Panc1 (cell line): ENCODE measurements at regions not wholly inside any gene's neighbourhood (a gene's known extent, or its start where the extent isn't known, plus 50 kb on each side); places are given as distances from the start of the nearest gene placed in this dataset.
"Not testable (repeated sequence)": the region's sequence is repeated elsewhere in the genome, so short reads cannot be mapped to it uniquely, and the experiment has no call there.

Experiments used
- ATAC-seq: fragments of 200-7000 bp; cut with Tn5 transposase; 2 replicates; pipeline ENCODE4 v1.9.1; 2020; ENCODE audit warnings: mild to moderate bottlenecking, moderate library complexity
- BruUV-seq: library from RNA; stranded (reverse); fragments of 400-500 nt; replicated peaks from 2 replicates; lab custom pipeline; 2021; lab: Mats Ljungman, UMichigan
- CTCF ChIA-PET: fragments of 300-600 bp; sonication (Branson Sonifier 250); formaldehyde crosslinking; loops from one replicate; lab custom pipeline; 2022; ENCODE audit warnings: antibody characterized with exemption; lab: Charles Lee
- POLR2A ChIA-PET: fragments of 300-600 bp; sonication (Branson Sonifier 250); formaldehyde crosslinking; loops from one replicate; lab custom pipeline; 2022; ENCODE audit warnings: antibody characterized with exemption; lab: Charles Lee
- DNase-seq: peaks from one replicate; pipeline ENCODE4 v3.0.0-alpha.2; 2010; ENCODE audit warnings: low read depth, low spot score
- H3K27ac ChIP-seq: 2 replicates; pipeline ENCODE4 v1.5.1; 2011; ENCODE audit warnings: mild to moderate bottlenecking, low read length, inconsistent platforms
- H3K27me3 ChIP-seq: fragments of 200-500 bp; sonication (Bioruptor generic); 2 replicates; pipeline ENCODE4 v1.6.0; 2014; ENCODE audit warnings: low read length, inconsistent platforms; ENCODE audit not compliant: control insufficient read depth, insufficient read depth
- H3K36me3 ChIP-seq: fragments of 200-500 bp; sonication (Bioruptor generic); 2 replicates; pipeline ENCODE4 v1.5.1; 2014; ENCODE audit warnings: inconsistent platforms, mild to moderate bottlenecking, low read length, moderate library complexity; ENCODE audit not compliant: control insufficient read depth, insufficient read depth
- H3K4me1 ChIP-seq: 2 replicates; pipeline ENCODE4 v1.5.1; 2011; ENCODE audit warnings: inconsistent platforms, mild to moderate bottlenecking, low read length, moderate library complexity; ENCODE audit not compliant: control insufficient read depth, insufficient read depth
- H3K4me3 ChIP-seq, 2 experiments: 2 replicates each; pipeline ENCODE4 v1.5.1; 2011 to 2012; ENCODE audit warnings: low read depth in 2 of 2, low read length in 2 of 2, mild to moderate bottlenecking in 2 of 2, inconsistent platforms in 1 of 2, moderate library complexity in 1 of 2
- H3K9me3 ChIP-seq: fragments of 200-500 bp; sonication (Bioruptor generic); 2 replicates; pipeline ENCODE4 v1.5.1; 2014; ENCODE audit warnings: low read depth, mild to moderate bottlenecking, inconsistent platforms, low read length, moderate library complexity; ENCODE audit not compliant: control insufficient read depth, insufficient read depth
- POLR2AphosphoS5 ChIP-seq: IDR thresholded peaks from 2 replicates; pipeline ENCODE4 v1.6.1; 2012; ENCODE audit warnings: mild to moderate bottlenecking, low read depth, low read length, moderate library complexity
- SIN3A ChIP-seq: IDR thresholded peaks from 2 replicates; pipeline ENCODE4 v1.6.1; 2012; ENCODE audit warnings: low read depth, mild to moderate bottlenecking, low read length, moderate library complexity, borderline replicate concordance; ENCODE audit not compliant: insufficient read depth
- TCF7L2 ChIP-seq: IDR thresholded peaks from 2 replicates; pipeline ENCODE4 v1.6.1; 2011; ENCODE audit warnings: mild to moderate bottlenecking, low read depth, low read length, inconsistent platforms
- in situ Hi-C: cut with HindIII; loops from 2 replicates; pipeline ENCODE4 v1.10.0; 2016; ENCODE audit warnings: low sequenced_read_pairs, low pct_unique_long_range_greater_than_20kb
- intact Hi-C: fragments of 100-400 bp; cut with micrococcal nuclease; formaldehyde crosslinking; loops from one replicate; pipeline ENCODE4 v1.10.0; 2022; ENCODE audit not compliant: unreplicated experiment
- TF ChIP-seq, protein P1 (sequence below), 2 experiments: IDR thresholded peaks; 2 replicates each; pipeline ENCODE4 v1.6.1; 2011 to 2012; ENCODE audit warnings: low read depth in 2 of 2, control low read depth in 1 of 2, low read length in 1 of 2, mild to moderate bottlenecking in 1 of 2, moderate library complexity in 1 of 2; ENCODE audit not compliant: insufficient read depth in 1 of 2
- TF ChIP-seq, protein P2 (sequence below): fragments of 450-650 bp; IDR thresholded peaks from 2 replicates; pipeline ENCODE4 v1.5.1; 2017; ENCODE audit warnings: mild to moderate bottlenecking

DNA sequence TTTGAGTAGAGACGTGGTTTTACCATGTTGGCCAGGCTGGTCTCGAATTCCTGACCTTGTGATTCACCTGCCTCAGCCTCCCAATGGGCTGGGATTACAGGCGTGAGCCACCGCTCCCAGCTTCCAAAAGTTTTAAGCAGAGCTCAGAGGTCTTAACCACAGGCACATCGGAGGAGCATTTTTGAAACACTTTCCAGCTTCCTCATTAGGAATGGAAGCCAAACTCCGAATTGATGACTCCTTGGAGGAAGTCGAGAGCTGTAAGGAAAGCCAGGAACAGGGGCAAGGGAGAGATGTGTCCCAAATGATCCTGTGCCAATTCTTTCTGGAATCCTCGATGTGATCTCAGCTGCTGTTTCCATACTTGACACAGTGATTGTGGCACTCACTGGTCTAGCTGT, 56.2 kb upstream of the CCZ1B start:
- H3K9me3 ChIP-seq, H3K4me3 ChIP-seq, intact Hi-C loops, H3K27me3 ChIP-seq, DNase-seq, ATAC-seq, H3K27ac ChIP-seq, H3K36me3 ChIP-seq, H3K4me1 ChIP-seq, POLR2A ChIA-PET, in situ Hi-C loops, BruUV-seq: not testable (repeated sequence)
- CTCF ChIA-PET, result interaction anchor here (0.6 kb wide), 1 partner anchor 47 kb away, joined by 3 read pairs; no protein-coding TSS in a partner anchor

DNA sequence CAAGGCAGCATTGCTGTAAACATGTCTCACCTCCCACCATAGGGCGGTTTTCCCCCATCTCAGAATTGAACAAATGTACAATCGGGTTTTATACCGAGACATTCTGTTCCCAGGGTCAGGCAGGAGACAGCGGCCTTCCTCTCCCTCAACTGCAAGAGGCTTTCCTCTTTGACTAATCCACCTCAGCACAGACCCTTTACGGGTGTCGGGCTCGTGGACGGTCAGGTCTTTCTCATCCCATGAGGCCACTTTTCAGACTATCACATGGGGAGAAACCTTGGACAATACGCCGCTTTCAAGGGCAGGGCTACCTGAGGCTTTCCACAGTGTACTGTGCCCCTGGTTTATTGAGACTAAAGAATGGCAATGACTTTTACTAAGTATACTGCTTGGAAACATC, 57.7 kb upstream of the CCZ1B start:
- DNase-seq, H3K36me3 ChIP-seq, H3K27ac ChIP-seq, ATAC-seq, H3K9me3 ChIP-seq, BruUV-seq, CTCF ChIA-PET, H3K4me3 ChIP-seq, intact Hi-C loops, POLR2A ChIA-PET, H3K27me3 ChIP-seq, H3K4me1 ChIP-seq, in situ Hi-C loops: not testable (repeated sequence)

DNA sequence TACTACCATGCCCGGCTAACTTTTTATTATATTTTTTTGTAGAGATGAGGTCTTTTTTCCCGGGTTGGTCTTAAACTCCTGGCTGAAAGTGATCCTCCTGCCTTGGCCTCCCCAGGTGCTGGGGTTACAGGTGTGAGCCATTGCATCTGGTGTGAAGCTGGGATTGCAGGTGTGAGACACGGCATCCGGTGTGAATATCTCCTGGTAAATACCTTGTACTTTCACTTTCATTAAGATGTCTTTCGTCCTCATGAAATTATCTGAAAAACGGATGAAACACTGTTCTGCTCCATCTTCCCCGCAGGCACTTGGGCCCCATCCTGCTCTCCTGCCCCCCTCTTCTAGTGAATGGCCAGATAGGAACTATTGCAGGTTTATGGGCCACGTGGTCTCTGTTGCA, 60.1 kb upstream of the CCZ1B start:
- ATAC-seq, result no peak
- peaks cover 2% of the 10 kb centered on the region; the same call in 1 of the 2 replicates for H3K27me3 ChIP-seq
- ChIA-PET CTCF (no interaction called here), POLR2A (no interaction called here)
- H3K36me3 ChIP-seq, result no peaks in the 10 kb centered on the region
- DNase-seq, result no peak
- H3K27ac ChIP-seq, result no peak overlapping the region
- no TSS peak for BruUV-seq
- TF ChIP-seq, protein P1, sequence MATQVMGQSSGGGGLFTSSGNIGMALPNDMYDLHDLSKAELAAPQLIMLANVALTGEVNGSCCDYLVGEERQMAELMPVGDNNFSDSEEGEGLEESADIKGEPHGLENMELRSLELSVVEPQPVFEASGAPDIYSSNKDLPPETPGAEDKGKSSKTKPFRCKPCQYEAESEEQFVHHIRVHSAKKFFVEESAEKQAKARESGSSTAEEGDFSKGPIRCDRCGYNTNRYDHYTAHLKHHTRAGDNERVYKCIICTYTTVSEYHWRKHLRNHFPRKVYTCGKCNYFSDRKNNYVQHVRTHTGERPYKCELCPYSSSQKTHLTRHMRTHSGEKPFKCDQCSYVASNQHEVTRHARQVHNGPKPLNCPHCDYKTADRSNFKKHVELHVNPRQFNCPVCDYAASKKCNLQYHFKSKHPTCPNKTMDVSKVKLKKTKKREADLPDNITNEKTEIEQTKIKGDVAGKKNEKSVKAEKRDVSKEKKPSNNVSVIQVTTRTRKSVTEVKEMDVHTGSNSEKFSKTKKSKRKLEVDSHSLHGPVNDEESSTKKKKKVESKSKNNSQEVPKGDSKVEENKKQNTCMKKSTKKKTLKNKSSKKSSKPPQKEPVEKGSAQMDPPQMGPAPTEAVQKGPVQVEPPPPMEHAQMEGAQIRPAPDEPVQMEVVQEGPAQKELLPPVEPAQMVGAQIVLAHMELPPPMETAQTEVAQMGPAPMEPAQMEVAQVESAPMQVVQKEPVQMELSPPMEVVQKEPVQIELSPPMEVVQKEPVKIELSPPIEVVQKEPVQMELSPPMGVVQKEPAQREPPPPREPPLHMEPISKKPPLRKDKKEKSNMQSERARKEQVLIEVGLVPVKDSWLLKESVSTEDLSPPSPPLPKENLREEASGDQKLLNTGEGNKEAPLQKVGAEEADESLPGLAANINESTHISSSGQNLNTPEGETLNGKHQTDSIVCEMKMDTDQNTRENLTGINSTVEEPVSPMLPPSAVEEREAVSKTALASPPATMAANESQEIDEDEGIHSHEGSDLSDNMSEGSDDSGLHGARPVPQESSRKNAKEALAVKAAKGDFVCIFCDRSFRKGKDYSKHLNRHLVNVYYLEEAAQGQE (IDR thresholded peaks at IDR 0.05; ENCODE audit: insufficient read depth in 1 of 2, low read depth in 2 of 2, low read length in 1 of 2), result no peak
- TF ChIP-seq SIN3A (no peak), POLR2AphosphoS5 (no peak), TCF7L2 (no peak)
- TF ChIP-seq, protein P2, sequence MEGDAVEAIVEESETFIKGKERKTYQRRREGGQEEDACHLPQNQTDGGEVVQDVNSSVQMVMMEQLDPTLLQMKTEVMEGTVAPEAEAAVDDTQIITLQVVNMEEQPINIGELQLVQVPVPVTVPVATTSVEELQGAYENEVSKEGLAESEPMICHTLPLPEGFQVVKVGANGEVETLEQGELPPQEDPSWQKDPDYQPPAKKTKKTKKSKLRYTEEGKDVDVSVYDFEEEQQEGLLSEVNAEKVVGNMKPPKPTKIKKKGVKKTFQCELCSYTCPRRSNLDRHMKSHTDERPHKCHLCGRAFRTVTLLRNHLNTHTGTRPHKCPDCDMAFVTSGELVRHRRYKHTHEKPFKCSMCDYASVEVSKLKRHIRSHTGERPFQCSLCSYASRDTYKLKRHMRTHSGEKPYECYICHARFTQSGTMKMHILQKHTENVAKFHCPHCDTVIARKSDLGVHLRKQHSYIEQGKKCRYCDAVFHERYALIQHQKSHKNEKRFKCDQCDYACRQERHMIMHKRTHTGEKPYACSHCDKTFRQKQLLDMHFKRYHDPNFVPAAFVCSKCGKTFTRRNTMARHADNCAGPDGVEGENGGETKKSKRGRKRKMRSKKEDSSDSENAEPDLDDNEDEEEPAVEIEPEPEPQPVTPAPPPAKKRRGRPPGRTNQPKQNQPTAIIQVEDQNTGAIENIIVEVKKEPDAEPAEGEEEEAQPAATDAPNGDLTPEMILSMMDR, result no peak
- H3K9me3 ChIP-seq, result no peaks in the 10 kb centered on the region
- H3K4me3 ChIP-seq, result peak overlapping the region in 1 of 2 experiments; percentile 31; a peak in 2 of 4 replicates
- in situ Hi-C loops, result no loop called here
- H3K4me1 ChIP-seq, result no peaks in the 10 kb centered on the region
- intact Hi-C loops, result no loop called here

DNA sequence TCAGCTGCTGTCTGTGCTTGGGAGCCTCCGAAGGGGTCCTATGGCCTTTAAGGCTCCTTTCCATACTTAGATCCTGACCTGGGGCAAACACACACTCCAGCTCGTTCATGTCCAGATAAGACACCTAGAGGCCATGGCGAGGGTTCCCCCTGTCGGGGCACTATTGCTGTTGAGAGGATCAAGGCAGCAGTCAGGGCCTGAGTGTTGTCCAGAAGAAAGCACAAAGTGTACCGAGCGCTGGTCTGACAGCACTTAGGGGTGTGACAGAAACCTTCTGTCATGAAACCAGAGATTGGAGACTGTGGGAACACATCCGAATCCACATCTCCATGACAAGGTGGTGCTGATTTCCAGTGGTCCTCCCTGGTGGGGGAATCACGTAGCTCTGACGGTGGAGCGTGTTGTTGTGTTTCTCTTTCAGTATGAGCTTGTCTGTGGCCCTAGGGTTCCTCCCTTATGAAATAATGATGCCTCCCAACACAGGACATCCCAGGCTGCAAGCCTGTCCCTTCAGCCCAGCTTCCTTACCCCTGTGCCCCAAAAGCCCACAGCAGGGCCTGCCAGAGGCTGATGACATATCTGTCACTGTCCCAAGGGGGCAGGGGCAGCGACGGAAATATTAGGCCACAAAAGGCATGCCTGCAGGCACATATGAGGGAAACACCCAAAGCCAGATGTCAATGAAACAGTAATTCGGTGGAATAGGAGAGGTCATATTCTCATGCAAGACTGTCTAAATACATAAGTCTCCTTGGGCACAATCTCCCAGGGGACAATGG, 62.4 kb upstream of the CCZ1B start:
- ATAC-seq, H3K9me3 ChIP-seq, H3K4me3 ChIP-seq, H3K4me1 ChIP-seq, H3K36me3 ChIP-seq, intact Hi-C loops, BruUV-seq, in situ Hi-C loops, H3K27ac ChIP-seq, CTCF ChIA-PET, POLR2A ChIA-PET, H3K27me3 ChIP-seq, DNase-seq: not testable (repeated sequence)
